ENCODE measurements at regions not wholly inside any gene's neighbourhood (a gene's known extent, or its start where the extent isn't known, plus 50 kb on each side); places are given as distances from the start of the nearest gene placed in this dataset.

DNA sequence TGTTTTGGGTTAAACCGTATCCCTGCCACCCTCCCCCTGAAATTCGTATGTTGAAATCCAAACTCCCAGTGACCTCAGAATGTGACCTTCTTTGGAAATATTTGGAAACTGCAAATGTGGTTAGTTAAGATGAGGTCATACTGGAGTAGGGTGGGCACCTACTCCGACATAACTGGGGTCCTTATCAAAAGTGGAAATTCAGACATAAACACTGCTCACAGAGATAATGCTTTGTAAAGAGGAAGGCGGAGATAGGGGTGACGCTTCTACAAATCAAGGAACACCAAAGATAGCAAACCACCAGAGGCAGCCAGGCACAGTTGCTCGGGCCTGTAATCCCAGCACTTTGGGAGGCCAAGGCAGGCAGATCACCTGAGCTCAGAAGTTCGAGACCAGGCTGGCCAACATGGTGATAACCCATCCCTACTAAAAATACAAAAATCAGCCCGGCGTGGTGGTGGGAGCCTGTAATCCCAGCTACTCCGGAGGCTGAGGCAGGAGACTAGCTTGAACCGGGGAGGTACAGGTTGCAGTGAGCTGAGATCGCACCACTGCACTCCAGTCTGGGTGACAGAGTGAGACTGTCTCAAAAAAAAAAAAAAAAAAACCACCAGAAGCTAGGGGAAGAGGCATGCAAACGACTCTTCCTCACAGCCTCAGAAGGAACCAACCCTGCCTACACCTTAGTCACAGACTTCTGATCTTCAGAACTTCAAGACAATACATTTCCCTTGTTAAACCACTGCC is 51.1 kb upstream of the CHD2 start:
- TF ChIP-seq CTCF (IDR thresholded peaks at IDR 0.05) (no peak), POLR2A (IDR thresholded peaks at IDR 0.05) (no peak)
